Mesenchymal stem cell (in vitro differentiated cells and primary cell): ENCODE measurements at regions not wholly inside any gene's neighbourhood (a gene's known extent, or its start where the extent isn't known, plus 50 kb on each side); places are given as distances from the start of the nearest gene placed in this dataset.

Experiments used
- DNase-seq: peaks from one replicate; pipeline ENCODE4 v3.0.0-alpha.2; 2013
- H2AFZ ChIP-seq: one replicate; pipeline ENCODE4 v1.6.1; 2013; ENCODE audit warnings: low read depth, mild to moderate bottlenecking, control low read depth, inconsistent platforms, low read length, moderate library complexity
- H2AK5ac ChIP-seq: 2 replicates; pipeline ENCODE4 v1.6.1; 2013; ENCODE audit warnings: low read length, moderate library complexity, mild to moderate bottlenecking, inconsistent platforms; ENCODE audit not compliant: severe bottlenecking
- H2BK120ac ChIP-seq: one replicate; pipeline ENCODE4 v1.6.1; 2013; ENCODE audit warnings: low read depth, mild to moderate bottlenecking, inconsistent platforms, low read length, moderate library complexity
- H2BK12ac ChIP-seq, 2 experiments: one replicate each; pipeline ENCODE4 v1.6.1; 2013; ENCODE audit warnings: inconsistent platforms in 2 of 2, low read length in 2 of 2, mild to moderate bottlenecking in 2 of 2, moderate library complexity in 2 of 2, control low read depth in 1 of 2
- H2BK15ac ChIP-seq: one replicate; pipeline ENCODE4 v1.6.1; 2013; ENCODE audit warnings: mild to moderate bottlenecking, low read depth, inconsistent platforms; ENCODE audit not compliant: poor library complexity, severe bottlenecking
- H2BK5ac ChIP-seq: 2 replicates; pipeline ENCODE4 v1.6.1; 2013; ENCODE audit warnings: low read depth, mild to moderate bottlenecking, low read length, control low read depth, inconsistent platforms; ENCODE audit not compliant: poor library complexity, severe bottlenecking
- H3K14ac ChIP-seq, 2 experiments: one replicate each; pipeline ENCODE4 v1.6.1; 2013; ENCODE audit warnings: inconsistent platforms in 2 of 2, low read length in 2 of 2, control low read depth in 1 of 2, mild to moderate bottlenecking in 1 of 2, moderate library complexity in 1 of 2
- H3K18ac ChIP-seq, 2 experiments: one replicate each; pipeline ENCODE4 v1.6.1; 2013; ENCODE audit warnings: inconsistent platforms in 2 of 2, low read length in 2 of 2, control low read depth in 1 of 2, low read depth in 1 of 2, mild to moderate bottlenecking in 1 of 2
- H3K23ac ChIP-seq, 2 experiments: one replicate each; pipeline ENCODE4 v1.6.1; 2013; ENCODE audit warnings: inconsistent platforms in 2 of 2, low read length in 2 of 2, mild to moderate bottlenecking in 2 of 2, moderate library complexity in 2 of 2, control low read depth in 1 of 2
- H3K27ac ChIP-seq: 2 replicates; pipeline ENCODE4 v1.5.1; 2013; ENCODE audit warnings: mild to moderate bottlenecking, moderate library complexity, low read length, control low read depth, inconsistent platforms; ENCODE audit not compliant: poor library complexity, severe bottlenecking
- H3K27me3 ChIP-seq, 2 experiments: 2 replicates each; pipeline versions ENCODE4 v1.6.1 to v1.7.0; 2013; ENCODE audit warnings: low read length in 2 of 2, mild to moderate bottlenecking in 2 of 2, moderate library complexity in 2 of 2, control low read depth in 1 of 2, inconsistent platforms in 1 of 2; ENCODE audit not compliant: control insufficient read depth in 1 of 2, insufficient read depth in 1 of 2
- H3K36me3 ChIP-seq, 2 experiments: 2 replicates each; pipeline versions ENCODE4 v1.6.1 to v1.7.0; 2013; ENCODE audit warnings: low read length in 2 of 2, control low read depth in 1 of 2, inconsistent platforms in 1 of 2, low read depth in 1 of 2, mild to moderate bottlenecking in 1 of 2; ENCODE audit not compliant: insufficient read depth in 2 of 2, control insufficient read depth in 1 of 2
- H3K4ac ChIP-seq, 2 experiments: one replicate each; pipeline ENCODE4 v1.6.1; 2013; ENCODE audit warnings: inconsistent platforms in 2 of 2, low read length in 2 of 2, mild to moderate bottlenecking in 2 of 2, moderate library complexity in 2 of 2, control low read depth in 1 of 2, low read depth in 1 of 2
- H3K4me1 ChIP-seq: 2 replicates; pipeline ENCODE4 v1.6.1; 2013; ENCODE audit warnings: low read depth, low read length, control low read depth; ENCODE audit not compliant: control insufficient read depth, insufficient read depth
- H3K4me2 ChIP-seq: 2 replicates; pipeline ENCODE4 v1.6.1; 2013; ENCODE audit warnings: low read length, mild to moderate bottlenecking, inconsistent platforms; ENCODE audit not compliant: poor library complexity, severe bottlenecking
- H3K4me3 ChIP-seq, 2 experiments: 2 replicates each; pipeline versions ENCODE4 v1.5.1 to v1.7.0; 2013; ENCODE audit warnings: low read length in 2 of 2, mild to moderate bottlenecking in 2 of 2, control low read depth in 1 of 2, low read depth in 1 of 2; ENCODE audit not compliant: insufficient read depth in 1 of 2
- H3K79me1 ChIP-seq: replicated peaks from 2 replicates; pipeline ENCODE4 v1.6.1; 2013; ENCODE audit warnings: mild to moderate bottlenecking, control low read depth, low read length, inconsistent platforms; ENCODE audit not compliant: poor library complexity, severe bottlenecking
- H3K9ac ChIP-seq: 2 replicates; pipeline ENCODE4 v1.7.0; 2013; ENCODE audit warnings: mild to moderate bottlenecking, low read length, moderate library complexity
- H3K9me3 ChIP-seq: 2 replicates; pipeline ENCODE4 v1.7.0; 2013; ENCODE audit warnings: mild to moderate bottlenecking, low read length; ENCODE audit not compliant: control insufficient read depth
- H4K8ac ChIP-seq: one replicate; pipeline ENCODE4 v1.6.1; 2013; ENCODE audit warnings: inconsistent platforms, mild to moderate bottlenecking, low read length, moderate library complexity
- H4K91ac ChIP-seq: one replicate; pipeline ENCODE4 v1.6.1; 2013; ENCODE audit warnings: mild to moderate bottlenecking, low read length, inconsistent platforms
- WGBS: methylation state at CpG from one replicate; pipeline ENCODE4 v1.1.7; 2013; ENCODE audit warnings: mixed read lengths; 5-methylcytosine and 5-hydroxymethylcytosine counted together

DNA sequence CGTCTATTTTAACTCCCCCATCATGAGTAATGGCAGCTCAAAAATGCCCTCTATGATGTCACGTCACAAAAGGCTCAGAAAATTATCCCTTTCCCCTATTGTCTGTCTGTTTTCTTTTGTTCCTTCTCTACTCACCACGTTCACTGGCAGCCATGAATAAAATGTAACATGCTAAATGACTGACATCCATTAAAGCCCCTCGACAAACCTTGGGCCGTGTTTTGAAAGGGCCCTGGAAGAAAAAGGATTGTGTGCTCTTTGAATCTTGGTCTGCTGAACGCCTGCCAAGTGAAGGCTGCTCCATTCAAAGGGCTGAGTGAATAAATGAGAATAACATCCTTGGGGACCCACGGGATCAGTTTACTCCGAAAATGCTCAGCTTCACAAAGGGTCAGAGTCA, 118.7 kb downstream of the RPS12 start:
- Histone ChIP-seq H2AK5ac (no peak overlapping the region), H3K4me1 (peaks cover 6% of the 10 kb centered on the region), H2BK120ac (no peak overlapping the region), H2BK5ac (peak overlapping the region; percentile 33), H3K4ac (no peak overlapping the region), H2AFZ (no peak overlapping the region), H3K27ac (no peak overlapping the region), H4K8ac (no peak overlapping the region), H2BK15ac (no peak overlapping the region), H3K9me3 (no peaks in the 10 kb centered on the region), H3K79me1 (no peaks in the 10 kb centered on the region), H2BK12ac (no peak overlapping the region), H3K23ac (no peak overlapping the region), H3K4me3 (no peak overlapping the region), H3K18ac (peak overlapping the region in 1 of 2 experiments; percentile 28), H3K36me3 (no peaks in the 10 kb centered on the region), H3K14ac (no peak overlapping the region), H3K9ac (no peak overlapping the region), H3K4me2 (no peak overlapping the region), H3K27me3 (peaks cover 0 to 57% of the 10 kb centered on the region in 2 experiments), H4K91ac (no peak overlapping the region)
- no peak for DNase-seq
- 77% methylated on average over 8 of the region's 8 CpGs for WGBS

DNA sequence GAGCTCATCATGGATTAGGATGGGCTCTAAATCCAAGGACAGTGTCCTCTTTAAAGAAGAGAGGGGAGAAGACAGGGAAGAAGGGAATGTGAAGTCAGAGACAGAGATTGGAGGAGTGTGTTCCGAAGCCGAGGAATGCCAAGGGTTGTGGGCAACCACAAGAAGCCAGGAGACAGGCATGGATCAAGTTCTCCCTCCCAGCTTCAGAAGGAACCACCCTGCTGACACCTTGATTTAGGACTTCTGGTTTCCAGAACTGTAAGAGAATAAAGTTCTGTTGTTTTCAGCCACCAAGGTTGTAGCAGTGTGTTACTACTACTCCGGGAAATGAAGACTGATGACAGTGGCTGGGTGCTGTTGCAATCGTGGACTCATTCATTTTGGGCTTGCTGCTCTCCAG, 120.1 kb downstream of the RPS12 start:
- Histone ChIP-seq H3K79me1 (no peaks in the 10 kb centered on the region), H3K9ac (no peak overlapping the region), H3K4ac (no peak overlapping the region), H2AK5ac (no peak overlapping the region), H4K91ac (no peak overlapping the region), H3K9me3 (no peaks in the 10 kb centered on the region), H3K14ac (no peak overlapping the region), H3K4me2 (no peak overlapping the region), H2BK12ac (no peak overlapping the region), H3K27ac (no peak overlapping the region), H2AFZ (no peak overlapping the region), H4K8ac (no peak overlapping the region), H2BK120ac (no peak overlapping the region), H3K27me3 (peaks cover 0 to 51% of the 10 kb centered on the region in 2 experiments), H3K4me3 (no peak overlapping the region), H3K36me3 (no peaks in the 10 kb centered on the region), H3K18ac (no peak overlapping the region), H2BK5ac (no peak overlapping the region), H3K4me1 (peaks cover 6% of the 10 kb centered on the region), H3K23ac (no peak overlapping the region), H2BK15ac (no peak overlapping the region)
- peak; percentile 24 for DNase-seq
- 85% methylated on average over 4 of the region's 4 CpGs for WGBS

DNA sequence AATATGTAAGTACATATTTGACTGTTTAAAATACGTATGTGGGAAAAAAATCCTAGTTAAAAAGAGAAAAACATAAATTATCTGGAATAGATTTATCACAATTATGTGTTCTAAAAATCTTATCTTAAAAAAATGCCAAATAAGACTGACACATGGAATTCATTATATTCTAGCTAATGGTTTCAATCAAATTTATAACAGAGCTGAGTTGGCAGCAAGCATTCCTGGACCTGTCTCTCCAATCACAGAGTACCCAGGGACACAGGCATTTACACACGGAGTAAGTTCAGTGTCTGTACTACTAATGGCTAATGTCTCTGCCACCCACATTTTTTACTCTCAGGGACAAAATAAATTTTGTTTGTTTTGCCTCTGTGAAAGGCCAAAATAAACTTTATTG, 122.3 kb downstream of the RPS12 start:
- no peak overlapping the region for H3K4ac ChIP-seq
- H3K4me2 ChIP-seq: no peak overlapping the region
- no peak overlapping the region for H2BK5ac ChIP-seq
- H3K27ac ChIP-seq: no peak overlapping the region
- no peak overlapping the region for H3K14ac ChIP-seq
- no peak overlapping the region for H2BK12ac ChIP-seq
- H4K91ac ChIP-seq: no peak overlapping the region
- H3K4me3 ChIP-seq: no peak overlapping the region
- H3K9me3 ChIP-seq: no peaks in the 10 kb centered on the region
- H3K27me3 ChIP-seq: peaks cover 0 to 48% of the 10 kb centered on the region in 2 experiments
- no peak overlapping the region for H3K9ac ChIP-seq
- no peaks in the 10 kb centered on the region for H3K79me1 ChIP-seq
- WGBS: no CpG with 5 or more reads among the region's 2 CpGs
- no peak overlapping the region for H3K23ac ChIP-seq
- H2BK15ac ChIP-seq: no peak overlapping the region
- no peaks in the 10 kb centered on the region for H3K36me3 ChIP-seq
- no peak overlapping the region for H2AK5ac ChIP-seq
- no peak overlapping the region for H3K18ac ChIP-seq
- no peak overlapping the region for H2BK120ac ChIP-seq
- no peak overlapping the region for H2AFZ ChIP-seq
- peaks cover 5% of the 10 kb centered on the region for H3K4me1 ChIP-seq
- DNase-seq: no peak
- no peak overlapping the region for H4K8ac ChIP-seq

DNA sequence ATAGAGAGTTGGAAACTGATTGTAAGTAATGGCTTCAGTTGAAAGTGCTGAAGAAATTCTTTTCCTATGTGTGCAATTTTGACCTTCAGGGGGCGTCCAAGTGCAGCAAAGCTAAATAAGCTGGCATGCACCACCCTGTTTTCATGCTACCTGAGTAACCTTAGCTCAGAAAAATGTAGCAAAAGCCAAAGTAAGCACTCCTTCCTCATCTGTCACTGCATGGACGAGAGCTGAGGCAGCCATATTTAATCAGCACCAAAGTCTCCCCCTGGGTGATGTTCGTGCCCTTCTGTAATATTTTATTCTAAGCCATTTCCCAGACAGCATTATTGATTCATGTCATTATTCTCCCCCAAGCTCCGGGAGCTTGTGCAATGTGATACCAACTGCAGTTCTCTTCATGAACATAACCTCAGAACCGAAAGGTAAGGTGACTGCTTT, 123.1 kb downstream of the RPS12 start:
- peak; percentile 25 for DNase-seq
- Histone ChIP-seq H3K4me1 (peaks cover 5% of the 10 kb centered on the region), H3K9me3 (no peaks in the 10 kb centered on the region), H2BK15ac (no peak overlapping the region), H4K8ac (no peak overlapping the region), H2BK120ac (no peak overlapping the region), H3K27ac (no peak overlapping the region), H3K79me1 (no peaks in the 10 kb centered on the region), H2BK5ac (no peak overlapping the region), H4K91ac (no peak overlapping the region), H3K4me3 (no peak overlapping the region), H3K4ac (no peak overlapping the region), H2AFZ (no peak overlapping the region), H2AK5ac (no peak overlapping the region), H3K18ac (no peak overlapping the region), H2BK12ac (no peak overlapping the region), H3K36me3 (no peaks in the 10 kb centered on the region), H3K23ac (no peak overlapping the region), H3K27me3 (peaks cover 0 to 47% of the 10 kb centered on the region in 2 experiments), H3K4me2 (no peak overlapping the region), H3K9ac (no peak overlapping the region), H3K14ac (no peak overlapping the region)
- 56% methylated on average over 4 of the region's 5 CpGs for WGBS
